ENCODE measurements at regions not wholly inside any gene's neighbourhood (a gene's known extent, or its start where the extent isn't known, plus 50 kb on each side); places are given as distances from the start of the nearest gene placed in this dataset.

GRCh38 chr18:61281431-61281830 lies 51.8 kb upstream of the CDH20 start:
- no peak overlapping the region for H3K27ac ChIP-seq
- ChIA-PET CTCF (no interaction called here), POLR2A (ENCODE audit: low non-redundant PET) (no interaction called here)
- TF ChIP-seq, protein P1, sequence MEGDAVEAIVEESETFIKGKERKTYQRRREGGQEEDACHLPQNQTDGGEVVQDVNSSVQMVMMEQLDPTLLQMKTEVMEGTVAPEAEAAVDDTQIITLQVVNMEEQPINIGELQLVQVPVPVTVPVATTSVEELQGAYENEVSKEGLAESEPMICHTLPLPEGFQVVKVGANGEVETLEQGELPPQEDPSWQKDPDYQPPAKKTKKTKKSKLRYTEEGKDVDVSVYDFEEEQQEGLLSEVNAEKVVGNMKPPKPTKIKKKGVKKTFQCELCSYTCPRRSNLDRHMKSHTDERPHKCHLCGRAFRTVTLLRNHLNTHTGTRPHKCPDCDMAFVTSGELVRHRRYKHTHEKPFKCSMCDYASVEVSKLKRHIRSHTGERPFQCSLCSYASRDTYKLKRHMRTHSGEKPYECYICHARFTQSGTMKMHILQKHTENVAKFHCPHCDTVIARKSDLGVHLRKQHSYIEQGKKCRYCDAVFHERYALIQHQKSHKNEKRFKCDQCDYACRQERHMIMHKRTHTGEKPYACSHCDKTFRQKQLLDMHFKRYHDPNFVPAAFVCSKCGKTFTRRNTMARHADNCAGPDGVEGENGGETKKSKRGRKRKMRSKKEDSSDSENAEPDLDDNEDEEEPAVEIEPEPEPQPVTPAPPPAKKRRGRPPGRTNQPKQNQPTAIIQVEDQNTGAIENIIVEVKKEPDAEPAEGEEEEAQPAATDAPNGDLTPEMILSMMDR (conservative IDR thresholded peaks at IDR 0.05; ENCODE audit: low read depth), result no peak
- no peak for DNase-seq (ENCODE audit: low spot score)

GRCh38 chr18:61282926-61283325 lies 50.3 kb upstream of the CDH20 start:
- DNase-seq (ENCODE audit: low spot score), result no peak
- TF ChIP-seq, protein P1 (conservative IDR thresholded peaks at IDR 0.05; ENCODE audit: low read depth), result no peak
- no peak overlapping the region for H3K27ac ChIP-seq
- CTCF ChIA-PET, result no interaction called here
- POLR2A ChIA-PET (ENCODE audit: low non-redundant PET), result no interaction called here

Measured in RWPE1 (cell line).